HG03139 (cell line): ENCODE measurements at regions not wholly inside any gene's neighbourhood (a gene's known extent, or its start where the extent isn't known, plus 50 kb on each side); places are given as distances from the start of the nearest gene placed in this dataset.

Source experiments
- ATAC-seq: cut with Tn5 transposase; IDR thresholded peaks from one replicate; pipeline ENCODE4 v1.9.1; 2021; ENCODE audit not compliant: unreplicated experiment

GRCh38 chr10:131444286-131444685, 132.8 kb upstream of the TCERG1L start:
- ATAC-seq: no peak

DNA sequence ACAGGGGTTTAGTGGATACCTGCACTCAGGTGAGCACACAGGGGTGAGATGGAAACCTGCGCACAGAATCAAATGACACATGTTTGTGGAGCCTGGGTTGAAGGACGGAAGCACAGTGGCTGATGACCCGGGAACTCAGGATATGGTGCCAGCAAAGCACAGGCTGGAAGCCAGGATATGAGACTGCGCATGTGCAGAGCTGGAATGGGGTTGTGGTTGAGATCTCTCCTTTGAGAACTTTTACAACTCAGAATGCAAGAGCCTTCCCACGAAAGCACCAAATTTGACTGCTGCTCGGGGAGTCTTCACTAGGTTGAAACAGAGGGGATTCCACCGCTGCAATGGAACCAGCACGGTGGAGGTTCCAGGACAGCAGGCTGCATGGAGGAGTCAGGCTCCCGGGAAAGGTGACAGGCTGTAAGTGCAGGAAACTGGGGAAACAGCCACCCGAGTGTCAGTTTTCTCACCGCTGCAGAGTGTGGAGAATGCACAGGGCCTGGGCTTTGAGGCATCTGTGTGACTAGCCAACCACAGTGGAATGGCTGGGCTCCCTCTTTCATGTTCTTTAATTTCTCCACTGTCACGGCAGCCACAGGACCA, 133.4 kb upstream of the TCERG1L start:
- no peak for ATAC-seq

DNA sequence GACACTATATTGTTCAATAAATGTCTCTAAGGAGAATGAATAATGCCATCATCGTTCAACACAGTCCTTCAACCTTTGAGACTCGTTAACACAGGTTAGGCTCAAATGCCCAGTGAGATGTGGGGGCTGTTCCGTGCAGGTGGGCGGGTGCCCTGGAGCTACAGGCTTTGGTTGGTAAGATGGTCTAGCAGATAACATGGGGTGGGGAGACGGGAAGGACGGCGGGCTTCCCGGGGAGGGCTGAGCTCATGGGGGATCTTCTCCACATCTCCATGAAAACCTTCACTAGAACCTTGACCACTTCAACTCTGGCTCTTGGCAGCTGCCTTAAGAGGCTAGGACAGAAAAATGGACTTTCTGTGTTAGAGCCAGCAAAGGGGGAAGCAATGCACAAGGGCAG, 134.1 kb upstream of the TCERG1L start:
- no peak for ATAC-seq

DNA sequence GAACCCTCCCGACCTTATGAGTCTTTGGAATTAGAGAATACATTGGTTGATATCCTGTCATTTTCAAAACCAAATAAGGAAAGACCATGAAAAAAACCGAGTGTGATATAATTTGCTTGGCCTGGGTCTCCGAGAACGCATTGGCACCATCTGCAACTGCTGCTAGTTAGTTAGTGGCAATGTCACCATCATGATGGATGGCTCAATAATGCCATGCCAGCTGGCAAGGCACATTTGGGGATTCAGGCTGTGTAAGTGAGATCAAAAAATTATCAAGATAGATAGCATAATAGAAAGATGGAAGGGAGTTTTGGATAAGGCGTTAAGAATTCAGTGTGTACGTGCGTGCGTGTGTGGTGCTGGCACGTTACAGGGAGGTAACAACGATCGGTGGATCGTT, 134.7 kb upstream of the TCERG1L start:
- ATAC-seq: no peak

GRCh38 chr10:131448171-131448570, 136.7 kb upstream of the TCERG1L start:
- no peak for ATAC-seq

DNA sequence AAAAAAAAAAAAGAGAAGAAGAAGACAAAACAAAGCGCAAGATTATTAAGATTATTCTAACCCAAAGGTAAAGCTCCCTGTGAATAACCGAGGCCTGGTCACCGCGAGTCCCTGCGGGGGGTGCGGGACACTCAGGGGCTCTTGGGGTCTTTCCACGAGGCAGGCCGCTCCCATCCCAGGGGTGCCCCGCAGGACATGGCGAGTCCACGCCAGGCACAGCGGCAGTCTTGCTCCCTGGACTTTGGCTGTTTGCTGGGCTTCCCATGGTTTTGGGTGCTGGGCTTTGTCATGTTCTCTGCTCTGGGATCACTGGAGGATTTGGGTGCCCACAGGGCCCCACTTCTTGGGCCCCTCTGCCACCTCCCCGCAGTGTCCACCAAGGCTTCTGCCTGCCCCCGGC, 137.4 kb upstream of the TCERG1L start:
- no peak for ATAC-seq

DNA sequence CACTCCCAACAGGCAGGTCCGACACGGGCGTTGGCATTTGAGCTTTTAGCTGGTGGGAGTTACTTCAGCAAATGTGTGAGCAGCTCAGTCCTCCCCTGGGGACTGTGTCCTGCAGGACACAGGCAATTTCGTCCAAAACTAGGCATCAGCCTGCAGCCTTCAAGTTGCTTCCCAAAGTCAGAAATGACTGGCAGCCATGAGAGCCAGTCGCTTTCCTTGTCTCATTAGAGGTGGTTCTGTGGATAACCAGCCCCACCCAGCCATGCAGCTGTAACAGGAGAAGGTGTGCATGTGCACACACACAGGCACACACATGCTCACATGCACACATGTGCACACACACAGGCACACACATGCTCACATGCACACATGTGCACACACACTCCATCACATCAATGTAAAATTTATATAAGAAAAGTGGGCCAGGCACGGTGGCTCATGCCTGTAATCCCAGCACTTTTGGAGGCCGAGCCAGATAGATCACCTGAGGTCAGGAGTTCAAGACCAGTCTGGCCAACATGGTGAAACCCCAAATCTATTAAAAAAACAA, 138.8 kb upstream of the TCERG1L start:
- ATAC-seq: no peak

- no peak for ATAC-seq
Measured at GRCh38 chr10:131451407-131452015, 140.0 kb upstream of the TCERG1L start.

GRCh38 chr10:131452926-131453720, 141.6 kb upstream of the TCERG1L start:
- no peak for ATAC-seq

- no peak for ATAC-seq
Measured at GRCh38 chr10:131453721-131454634, 142.5 kb upstream of the TCERG1L start.

DNA sequence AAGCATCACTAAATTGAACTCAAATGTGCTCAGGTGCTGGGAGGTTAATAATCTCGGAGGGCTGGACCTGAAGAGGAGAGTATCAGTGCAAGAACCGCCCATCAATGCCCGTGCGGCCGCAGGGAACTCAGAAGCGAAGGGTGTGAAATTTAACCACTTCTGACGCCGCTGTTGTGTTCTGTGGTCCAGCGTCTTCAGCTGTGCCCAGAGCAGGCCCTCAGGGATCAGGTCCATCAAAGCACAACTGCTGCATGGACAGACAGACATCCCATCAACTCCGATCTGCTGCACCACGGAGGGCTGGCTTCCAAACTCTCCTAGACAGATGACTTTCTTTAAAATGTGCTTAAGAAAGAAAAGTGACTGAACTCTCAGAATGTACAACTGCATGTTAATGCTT, 144.9 kb upstream of the TCERG1L start:
- ATAC-seq: no peak

DNA sequence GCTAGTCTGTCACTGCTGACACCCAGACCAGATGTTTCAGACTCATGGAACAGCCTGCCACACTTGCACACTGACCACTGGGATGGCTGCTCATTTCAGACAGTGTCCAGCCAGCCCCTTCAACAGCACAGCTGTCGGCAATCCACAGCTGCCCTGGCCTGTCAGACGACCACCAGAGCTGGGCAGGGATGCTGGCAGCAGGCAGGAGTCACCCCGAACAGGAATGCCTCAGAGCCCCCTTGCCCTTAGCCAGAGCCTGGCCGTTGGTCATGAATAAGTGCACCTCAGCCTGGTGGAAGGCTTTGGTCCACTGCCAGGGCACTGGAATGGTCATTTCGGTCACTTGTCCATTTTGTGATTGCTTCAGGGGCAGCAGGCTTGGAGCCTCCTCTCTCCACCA, 149.6 kb upstream of the TCERG1L start:
- no peak for ATAC-seq

GRCh38 chr10:131464789-131465188, 153.3 kb upstream of the TCERG1L start:
- ATAC-seq: no peak

DNA sequence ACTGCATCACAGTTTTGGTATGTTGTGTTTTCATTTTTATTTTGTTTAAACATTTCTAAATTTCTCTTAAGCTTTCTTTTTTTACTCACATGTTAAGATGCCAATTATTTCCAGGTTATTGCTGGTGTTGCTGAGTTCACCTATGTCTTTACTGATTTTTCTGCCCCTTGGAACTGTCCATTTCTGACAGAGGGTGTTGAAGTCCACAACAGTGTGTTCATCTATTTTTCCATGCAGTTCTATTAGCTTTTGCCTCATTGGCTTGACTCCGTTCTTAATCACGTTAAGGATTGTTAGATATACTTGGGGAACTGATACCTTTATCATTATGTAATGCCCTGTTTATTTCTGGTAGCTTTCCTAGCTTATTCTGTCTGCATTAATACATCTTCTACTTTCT, 158.0 kb upstream of the TCERG1L start:
- ATAC-seq: no peak

DNA sequence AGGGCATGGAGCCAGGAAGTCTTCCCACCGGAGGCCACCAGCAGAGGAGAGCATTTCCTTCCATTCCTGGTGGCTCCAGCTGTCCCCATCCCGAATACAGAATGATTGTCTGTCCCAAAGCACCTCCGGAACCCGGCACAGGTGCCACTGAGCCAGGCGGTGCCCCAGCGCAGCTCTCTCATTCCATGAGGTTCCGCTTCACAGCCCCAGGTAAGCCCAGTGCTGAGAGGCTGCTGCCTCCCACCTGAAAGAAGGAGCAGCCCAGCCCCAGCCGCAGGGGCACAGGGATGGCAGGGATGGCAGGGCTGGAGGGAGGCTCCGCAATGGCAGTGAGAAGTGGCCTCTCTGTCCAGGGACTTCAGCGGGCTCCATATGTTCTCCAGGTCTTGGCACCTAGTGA, 162.1 kb upstream of the TCERG1L start:
- no peak for ATAC-seq

DNA sequence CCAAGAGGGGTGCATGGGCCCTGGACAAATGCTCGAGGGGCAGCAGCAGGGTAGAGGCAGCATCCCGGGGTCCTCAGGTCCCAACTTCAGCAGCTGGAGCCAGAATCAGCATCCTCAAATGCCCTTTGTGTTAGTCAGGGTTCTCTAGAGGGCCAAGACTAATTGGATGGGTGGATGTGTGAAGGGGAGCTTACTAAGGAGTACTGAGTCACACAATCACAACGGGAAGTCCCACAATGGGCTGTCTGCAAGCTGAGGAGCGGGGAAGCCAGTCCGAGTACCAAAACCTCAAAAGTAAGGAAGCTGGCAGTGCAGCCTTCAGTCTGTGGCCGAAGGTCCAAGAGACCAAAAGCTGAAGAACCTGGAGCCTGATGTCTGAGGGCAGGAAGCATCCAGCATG, 162.9 kb upstream of the TCERG1L start:
- ATAC-seq: no peak

DNA sequence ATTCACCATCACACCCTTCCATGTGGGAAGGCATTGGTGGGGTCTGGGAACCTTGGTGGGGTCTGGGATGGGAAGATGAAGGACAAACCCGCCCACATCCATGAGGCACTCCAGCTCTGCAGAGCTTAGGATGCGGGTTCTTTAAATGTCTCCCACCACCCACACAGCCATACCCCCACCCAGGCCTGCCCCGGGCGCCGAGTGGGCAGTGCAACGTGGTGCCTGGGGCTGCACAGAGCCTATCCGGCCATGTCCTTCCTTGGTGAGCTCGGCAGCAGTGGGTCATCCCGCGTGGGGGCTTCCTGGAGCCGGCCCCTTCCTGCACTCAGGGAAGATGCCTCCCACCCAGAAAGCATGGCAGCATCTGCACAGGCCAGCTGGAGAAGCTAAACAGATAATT, 163.5 kb upstream of the TCERG1L start:
- ATAC-seq: no peak

DNA sequence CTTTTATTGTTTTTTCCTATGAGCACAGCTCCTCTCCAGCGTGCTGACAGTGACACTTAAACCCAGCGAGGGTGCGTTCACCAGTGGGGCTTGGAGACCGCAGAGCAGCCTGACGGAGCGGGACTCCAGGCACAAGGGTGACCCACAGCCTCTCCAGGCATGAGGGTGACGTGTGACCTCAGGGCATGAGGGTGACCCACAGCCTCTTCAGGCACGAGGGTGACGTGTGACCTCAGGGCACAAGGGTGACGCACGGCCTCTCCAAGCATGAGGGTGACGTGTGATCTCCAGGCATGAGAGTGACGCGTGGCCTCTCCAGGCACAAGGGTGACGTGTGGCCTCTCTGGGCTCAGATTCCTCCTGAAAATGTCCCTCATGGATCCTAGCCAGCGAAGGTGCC, 164.3 kb upstream of the TCERG1L start:
- ATAC-seq: no peak

GRCh38 chr10:131477457-131478121, 166.1 kb upstream of the TCERG1L start:
- ATAC-seq: no peak

GRCh38 chr10:131478377-131478989, 167.0 kb upstream of the TCERG1L start:
- ATAC-seq: no peak
